ENCODE measurements at regions not wholly inside any gene's neighbourhood (a gene's known extent, or its start where the extent isn't known, plus 50 kb on each side); places are given as distances from the start of the nearest gene placed in this dataset.

DNA sequence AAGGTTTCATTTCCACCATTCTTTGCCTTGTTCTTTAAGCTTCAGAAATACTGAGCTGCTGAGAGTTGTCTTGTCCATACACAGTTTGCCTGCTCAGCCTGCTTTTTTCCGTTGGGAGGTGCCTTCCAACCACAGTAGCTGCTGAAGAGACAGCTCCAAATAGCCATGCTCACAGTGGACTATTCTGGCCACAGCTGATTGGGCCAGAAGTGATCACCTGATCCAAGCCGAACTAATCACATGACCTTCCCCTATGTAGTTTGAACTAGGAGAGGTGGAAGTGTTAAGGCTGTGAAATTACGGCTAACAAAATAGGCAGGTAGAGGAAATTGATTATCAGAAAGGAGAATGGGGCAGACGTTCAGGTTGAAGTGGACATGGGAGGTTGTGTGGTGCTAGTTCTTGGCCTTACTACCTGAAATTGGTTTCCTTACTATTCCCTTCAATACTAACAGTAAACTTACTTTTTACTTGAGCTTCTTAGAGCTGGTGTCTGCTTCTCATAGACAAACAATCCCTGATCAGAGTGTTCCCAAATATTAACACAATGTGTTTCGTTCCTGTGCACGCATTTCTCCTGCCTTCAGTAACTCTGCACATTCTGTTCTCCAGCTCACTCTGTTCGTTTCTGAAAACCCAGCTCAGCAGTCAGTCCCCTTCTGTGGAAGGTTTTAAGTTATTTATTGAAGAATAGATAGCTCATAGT is 136.1 kb downstream of the RWDD3 start:
- in situ Hi-C loops (cut with HindIII; ENCODE audit: low sequenced_read_pairs) = no loop called here

DNA sequence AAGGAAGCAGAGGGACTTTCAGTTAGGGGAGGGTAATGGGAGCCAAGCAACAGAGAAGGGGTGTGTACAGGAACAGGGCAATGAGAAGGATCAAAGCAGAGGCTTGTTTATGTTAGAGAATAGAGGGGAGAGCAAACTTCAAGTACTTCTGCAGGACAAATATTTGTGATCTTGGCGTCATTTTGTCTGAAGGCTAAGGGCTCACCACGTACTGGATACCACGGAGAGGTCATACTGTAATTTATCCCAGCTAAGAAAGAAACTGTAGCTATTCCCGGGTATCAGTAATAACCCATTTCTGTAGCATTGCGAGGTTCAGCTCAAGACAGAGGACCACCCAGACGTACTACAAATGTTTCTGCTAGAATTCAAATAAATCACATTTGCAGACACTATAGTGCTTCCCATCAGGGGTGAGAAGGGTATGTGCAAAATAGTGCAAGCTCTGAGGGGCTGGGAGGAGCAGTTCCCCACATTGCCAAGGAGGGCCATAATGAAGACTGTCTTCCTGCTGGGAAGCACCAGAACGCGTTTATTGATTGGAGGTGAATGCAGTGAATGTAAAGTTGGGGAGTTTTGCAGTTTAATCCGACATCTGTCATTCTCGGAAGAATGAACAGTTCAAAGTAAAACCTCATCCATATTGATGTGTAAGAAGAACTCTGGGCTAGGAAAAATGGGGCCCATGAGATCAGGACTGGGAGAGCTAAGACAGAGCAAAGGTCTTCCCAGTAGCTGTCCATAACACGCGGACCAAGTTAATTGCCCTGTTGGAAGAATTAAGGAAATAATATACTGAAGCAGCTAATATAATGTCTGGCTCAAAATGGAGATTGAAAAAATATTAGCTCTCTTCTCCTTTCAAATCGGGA is 136.9 kb downstream of the RWDD3 start:
- in situ Hi-C loops (cut with HindIII; ENCODE audit: low sequenced_read_pairs) = no loop called here

DNA sequence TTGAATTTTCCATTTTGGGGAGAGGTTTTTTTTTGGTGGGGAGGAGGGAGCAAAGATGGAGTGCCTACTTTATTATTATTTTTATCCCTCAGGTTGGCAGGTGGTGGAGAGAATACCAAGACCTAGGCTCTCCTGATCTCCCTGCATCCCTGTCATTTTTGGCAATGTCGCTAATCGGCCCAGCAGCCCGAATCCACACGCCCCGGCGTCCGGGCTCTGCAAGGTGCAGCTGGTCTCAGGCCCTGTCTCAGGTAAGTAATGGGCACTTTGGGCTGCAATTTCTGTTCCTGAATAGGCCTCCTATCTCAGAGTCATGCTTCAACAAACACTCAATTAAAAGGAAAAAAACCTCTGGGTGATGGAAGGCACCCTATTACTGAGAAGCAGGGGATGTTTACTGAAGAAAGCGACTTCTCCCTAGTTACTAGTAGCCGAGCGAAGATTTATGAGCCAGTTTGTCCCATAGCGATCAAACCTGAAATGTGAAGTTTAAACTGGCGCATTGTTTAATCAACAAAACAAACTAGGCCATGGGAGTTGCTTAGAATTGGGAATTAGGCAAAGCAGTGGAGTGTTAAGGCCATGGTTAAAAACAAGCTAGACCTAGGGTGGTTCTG is 137.8 kb downstream of the RWDD3 start:
- in situ Hi-C loops (cut with HindIII; ENCODE audit: low sequenced_read_pairs) = no loop called here

DNA sequence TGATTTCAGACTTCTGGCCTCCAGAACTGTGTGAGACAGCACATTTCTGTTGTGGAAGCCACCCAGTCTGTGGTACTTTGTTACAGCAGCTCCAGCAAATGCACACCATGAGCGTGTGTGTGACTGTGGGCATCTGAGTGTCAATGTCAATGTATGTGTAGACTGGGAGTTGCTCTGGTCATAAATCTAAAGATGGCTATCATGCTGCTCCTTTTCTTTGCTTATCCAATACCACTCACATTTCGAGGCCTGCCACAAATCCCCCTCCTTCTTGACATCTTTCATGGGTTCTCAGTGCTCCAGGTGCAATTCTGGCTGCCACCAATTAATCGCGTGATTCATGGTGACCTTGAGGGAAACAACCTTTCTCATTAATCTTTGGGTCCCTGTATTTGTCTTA is 141.2 kb downstream of the RWDD3 start:
- in situ Hi-C loops (cut with HindIII; ENCODE audit: low sequenced_read_pairs) = no loop called here

DNA sequence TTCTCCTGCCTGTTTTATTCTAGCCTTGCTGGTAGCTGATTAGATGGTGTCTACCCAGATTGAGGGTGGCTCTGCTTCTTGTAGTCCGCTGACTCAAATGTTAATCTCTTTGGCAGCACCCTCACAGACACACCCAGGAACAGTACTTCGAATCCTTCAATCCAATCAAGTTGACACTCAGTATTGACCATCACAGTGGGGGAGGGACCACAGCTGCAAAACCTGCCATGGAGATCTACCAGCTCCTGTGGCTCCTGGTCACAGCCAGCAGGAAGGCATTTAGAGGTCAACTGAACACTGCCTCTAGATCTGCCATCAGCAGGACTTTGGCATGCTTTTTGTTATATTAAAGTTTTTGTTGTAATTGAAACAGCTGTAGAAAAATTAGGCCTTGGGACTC is 146.9 kb downstream of the RWDD3 start:
- in situ Hi-C loops (cut with HindIII; ENCODE audit: low sequenced_read_pairs) = no loop called here

DNA sequence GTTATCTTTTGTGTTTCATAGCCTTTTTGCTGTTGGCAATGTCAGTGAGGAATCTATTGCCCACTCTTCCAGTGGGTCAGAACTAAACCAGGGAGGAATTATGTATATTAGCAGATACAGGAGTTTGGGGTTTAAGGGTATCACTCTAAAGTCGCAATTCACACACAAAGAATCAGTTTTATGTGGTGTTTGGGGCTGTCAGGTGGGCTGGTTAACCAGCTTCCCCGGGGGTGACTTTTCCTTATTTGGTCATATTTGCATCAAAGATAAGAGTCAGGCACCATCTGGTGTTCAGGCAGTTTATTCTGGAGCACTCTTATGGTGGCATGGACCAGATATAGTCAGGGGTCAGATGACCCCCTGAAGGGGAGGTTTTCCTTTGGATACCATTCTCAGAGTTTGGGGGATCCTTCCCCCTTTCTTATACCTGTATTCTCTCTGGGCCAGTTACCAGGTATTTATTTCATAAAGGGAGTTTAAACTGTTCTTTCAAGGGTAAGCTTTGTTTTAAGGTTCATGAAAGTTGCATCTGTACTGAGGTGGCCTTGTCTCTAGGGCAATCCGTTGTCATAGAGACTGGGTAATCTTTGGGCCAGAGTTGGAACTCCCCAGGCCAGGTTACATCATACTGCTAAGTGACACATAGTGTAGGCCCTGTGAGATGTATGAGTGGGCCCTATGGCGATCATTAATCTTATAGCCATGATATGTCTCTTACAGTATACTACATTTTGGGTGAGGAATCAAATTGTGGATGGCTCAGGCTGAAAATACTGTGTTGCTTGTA is 148.2 kb downstream of the RWDD3 start:
- in situ Hi-C loops (cut with HindIII; ENCODE audit: low sequenced_read_pairs) = no loop called here

DNA sequence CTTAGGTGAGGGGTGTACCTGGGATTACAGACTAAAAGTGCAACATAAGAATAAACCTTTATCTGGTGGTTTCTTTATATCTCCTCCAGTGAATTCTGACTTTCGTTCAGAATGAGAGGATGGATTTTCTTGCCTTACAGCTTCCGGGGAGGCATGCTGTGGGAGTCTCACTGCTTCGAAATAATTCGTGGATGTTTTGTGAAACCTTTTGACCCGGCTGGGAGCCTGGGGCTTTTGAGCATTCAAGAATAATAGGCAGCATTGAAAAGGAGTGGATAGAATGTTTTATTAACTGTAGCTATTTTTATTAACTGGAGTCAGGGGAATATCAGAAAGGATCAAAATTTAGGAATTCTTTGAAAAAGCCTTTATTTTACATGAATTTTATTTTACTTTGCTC is 149.1 kb downstream of the RWDD3 start:
- in situ Hi-C loops (cut with HindIII; ENCODE audit: low sequenced_read_pairs) = no loop called here

DNA sequence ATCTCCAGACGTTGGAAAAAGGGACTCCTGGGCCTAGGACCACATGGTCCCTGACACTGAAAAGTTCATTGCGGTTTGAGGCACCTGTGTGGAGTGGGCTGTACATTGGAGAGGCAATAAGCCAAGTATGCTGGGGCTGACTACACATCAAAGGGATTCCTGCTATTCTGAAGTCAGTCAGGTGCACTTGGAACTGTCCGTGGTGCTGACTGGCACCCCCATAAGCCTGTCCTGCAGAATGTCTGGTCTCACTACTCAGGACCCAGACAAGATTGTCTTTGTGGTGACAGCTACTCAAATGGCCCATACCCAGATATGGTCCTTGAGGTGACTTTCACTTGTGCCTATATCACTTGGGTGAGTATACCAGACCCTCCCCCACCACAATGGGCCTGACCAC is 150.6 kb downstream of the RWDD3 start:
- in situ Hi-C loops (cut with HindIII; ENCODE audit: low sequenced_read_pairs) = no loop called here

DNA sequence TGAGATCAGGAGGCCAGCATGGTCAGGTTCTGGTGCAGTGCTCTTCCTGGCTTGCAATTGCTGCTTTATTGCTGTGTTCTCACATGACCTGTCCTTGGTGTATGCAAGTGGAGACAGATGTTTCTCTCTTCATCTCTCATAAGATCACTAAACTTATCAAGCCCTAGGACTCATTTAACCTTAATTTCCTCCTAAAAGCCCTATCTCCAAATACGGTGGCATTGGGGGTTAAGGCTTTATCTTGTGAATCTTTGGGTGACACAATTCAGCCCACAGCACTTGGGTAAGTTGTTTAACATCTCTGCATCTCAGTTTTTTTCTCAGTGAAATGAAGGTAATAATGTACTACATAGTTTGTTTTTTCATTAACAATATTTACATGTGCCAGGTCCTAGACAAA is 152.4 kb downstream of the RWDD3 start:
- in situ Hi-C loops (cut with HindIII; ENCODE audit: low sequenced_read_pairs) = no loop called here

DNA sequence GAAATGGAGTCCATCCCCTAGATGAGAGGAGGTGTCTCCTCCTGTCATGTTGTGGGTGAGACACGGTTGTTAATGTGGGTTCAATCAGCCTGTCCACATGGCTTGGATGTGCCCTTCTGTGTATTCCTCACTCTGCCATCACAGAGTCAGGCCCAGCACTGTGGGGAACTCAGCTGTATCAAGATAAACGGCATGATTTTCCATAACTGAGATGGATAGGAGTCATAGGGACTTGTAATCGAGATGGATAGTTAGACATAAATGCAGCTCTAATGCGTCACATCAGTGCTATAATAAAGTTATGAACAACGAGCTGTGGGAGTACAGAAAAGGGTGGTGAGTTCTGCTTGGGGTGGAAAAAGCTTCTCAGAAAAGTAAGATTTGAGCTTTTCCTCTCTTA is 152.9 kb downstream of the RWDD3 start:
- in situ Hi-C loops (cut with HindIII; ENCODE audit: low sequenced_read_pairs) = no loop called here

DNA sequence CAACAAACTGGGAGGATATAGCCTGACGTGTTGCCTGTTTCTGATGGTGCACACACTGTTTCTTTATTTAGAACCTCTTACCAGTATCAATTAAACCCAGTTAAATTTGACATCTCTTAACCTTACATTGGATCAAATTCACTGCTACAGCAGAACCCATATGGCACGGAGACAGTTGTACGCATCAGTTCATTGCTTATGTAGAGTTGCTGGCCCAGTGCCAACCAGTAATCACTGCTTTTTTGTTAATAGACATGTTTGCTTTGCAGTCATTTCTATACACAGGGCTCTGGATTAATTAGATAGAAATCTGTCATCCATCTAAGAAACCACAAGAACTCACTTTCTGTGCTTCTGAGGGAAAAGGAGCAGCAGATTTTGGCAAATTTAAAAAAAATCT is 154.0 kb downstream of the RWDD3 start:
- in situ Hi-C loops (cut with HindIII; ENCODE audit: low sequenced_read_pairs) = no loop called here

DNA sequence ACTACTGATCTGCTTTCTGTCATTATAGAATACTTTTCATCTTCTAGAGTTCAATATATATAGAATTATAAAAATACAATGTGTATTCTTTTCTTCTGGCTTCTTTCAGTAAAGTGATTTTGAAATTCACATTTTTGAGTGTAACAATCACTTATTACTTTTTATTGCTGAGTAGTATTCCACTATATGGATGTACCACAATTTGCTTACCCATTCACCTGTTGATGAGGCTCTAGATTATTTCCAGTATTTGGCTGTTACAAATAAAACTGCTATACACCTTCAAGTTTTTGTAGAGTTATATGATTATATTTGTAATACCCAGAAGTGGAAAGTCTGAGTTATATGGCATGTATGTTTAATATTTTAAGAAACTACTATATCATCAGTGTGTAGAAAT is 159.4 kb downstream of the RWDD3 start:
- in situ Hi-C loops (cut with HindIII; ENCODE audit: low sequenced_read_pairs) = no loop called here

DNA sequence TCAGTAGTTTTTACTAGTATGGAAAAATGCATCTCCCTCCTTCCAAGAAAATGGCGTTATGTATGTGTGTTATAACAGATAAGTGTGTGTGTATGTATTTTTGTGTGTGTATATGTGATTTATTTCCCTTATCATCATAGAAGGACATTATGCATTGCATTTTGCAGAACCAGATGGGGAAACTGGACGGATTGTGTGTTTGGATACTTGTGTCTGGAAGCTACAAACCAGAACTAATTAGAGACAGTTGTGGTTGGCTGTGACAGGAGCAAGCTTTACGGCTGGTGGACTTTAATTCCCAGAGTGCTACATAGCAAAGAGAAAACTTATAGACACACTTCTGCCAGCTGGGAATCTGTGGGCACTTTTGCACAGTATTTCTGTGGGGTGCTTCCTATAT is 162.5 kb downstream of the RWDD3 start:
- in situ Hi-C loops (cut with HindIII; ENCODE audit: low sequenced_read_pairs) = no loop called here

DNA sequence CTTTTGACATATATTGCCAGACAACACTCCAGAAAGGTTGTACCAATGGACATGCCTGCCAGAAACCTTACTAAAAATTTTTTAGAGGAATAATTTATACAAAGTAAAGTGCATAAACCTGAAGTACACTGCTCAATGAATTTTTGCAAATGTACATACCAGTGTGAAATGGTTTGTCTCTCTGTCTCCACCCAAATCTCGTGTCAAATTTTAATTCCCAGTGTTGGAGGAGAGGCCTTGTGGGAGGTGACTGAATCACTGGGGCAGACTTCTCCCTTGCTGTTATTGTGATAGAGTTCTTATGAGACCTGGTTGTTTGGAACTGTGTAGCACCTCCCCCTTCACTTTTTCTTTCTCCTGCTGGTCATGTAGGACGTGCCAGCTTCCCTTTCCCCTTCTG is 168.8 kb downstream of the RWDD3 start:
- in situ Hi-C loops (cut with HindIII; ENCODE audit: low sequenced_read_pairs) = no loop called here

DNA sequence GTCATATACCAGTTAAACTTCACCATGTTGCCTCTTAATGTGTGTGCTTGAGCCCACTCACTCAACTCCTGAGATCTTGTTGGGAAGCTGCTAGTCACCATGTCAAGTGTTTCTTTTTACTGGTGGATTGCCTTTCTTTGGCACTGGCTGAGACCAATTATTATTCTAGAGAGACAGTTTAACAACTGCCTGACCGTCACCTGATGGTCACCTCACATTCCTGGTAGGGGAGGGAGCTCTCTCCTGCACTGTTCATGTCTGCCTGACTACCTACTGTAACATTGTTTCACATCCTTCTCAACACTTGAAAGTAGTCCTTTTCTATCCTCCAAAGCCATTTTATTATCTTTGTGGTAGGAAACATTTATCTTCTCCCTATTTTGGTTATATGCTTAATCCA is 172.3 kb downstream of the RWDD3 start:
- in situ Hi-C loops (cut with HindIII; ENCODE audit: low sequenced_read_pairs) = no loop called here

DNA sequence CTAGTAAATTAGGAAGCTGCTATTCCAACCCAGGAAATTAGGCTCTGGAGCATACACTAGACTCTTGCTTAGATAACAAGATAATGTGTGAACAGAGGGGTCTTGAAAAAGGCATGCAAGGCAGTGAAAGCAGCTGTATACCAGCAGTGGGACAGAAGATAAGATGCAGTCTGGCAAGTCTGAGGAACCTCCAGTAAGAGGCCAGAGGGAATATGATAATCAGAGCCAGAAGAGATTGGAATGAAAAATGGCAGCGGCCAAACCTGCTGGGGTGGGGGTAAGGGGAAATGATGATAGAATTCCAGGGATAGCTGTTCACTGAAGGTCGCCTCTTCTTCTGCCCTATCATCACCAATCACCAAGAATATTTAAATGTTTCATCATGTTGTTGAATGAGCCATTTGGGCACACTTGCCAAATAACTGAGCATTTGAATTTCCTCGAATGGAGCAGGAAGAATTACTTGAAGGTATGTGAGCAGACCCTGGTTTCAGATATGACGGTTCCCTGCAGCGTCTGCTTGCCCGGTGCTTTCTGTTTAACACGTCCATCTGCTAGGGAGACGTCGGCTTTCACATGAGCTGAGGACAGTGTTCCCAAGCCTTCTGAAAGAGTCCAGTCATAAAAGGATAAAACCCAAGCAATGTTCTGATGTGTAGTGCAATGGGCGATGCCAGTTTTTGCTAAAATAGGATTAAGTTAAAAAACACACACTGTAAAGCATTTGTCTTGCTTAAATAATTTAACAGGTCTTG is 173.3 kb downstream of the RWDD3 start:
- in situ Hi-C loops (cut with HindIII; ENCODE audit: low sequenced_read_pairs) = no loop called here

DNA sequence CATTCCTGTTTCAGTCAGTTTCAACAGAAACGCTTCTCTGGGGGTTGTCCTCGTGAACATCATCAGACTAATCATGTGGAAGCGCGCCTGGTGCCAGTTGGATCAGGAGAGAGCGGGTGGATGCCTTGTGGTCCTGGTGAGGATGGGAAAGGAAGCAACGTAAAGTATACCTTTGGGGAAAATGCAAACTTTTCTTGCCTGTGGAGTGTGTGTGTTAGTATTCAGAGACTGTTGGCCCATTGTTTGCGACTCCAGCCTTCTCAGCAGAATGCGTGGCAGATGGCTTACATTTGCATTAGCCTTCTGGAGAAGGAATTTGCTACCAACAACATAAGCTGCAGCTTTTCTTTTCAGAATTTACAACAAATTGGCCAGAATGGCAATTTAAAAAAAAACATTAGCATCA is 173.9 kb downstream of the RWDD3 start:
- in situ Hi-C loops (cut with HindIII; ENCODE audit: low sequenced_read_pairs) = no loop called here

DNA sequence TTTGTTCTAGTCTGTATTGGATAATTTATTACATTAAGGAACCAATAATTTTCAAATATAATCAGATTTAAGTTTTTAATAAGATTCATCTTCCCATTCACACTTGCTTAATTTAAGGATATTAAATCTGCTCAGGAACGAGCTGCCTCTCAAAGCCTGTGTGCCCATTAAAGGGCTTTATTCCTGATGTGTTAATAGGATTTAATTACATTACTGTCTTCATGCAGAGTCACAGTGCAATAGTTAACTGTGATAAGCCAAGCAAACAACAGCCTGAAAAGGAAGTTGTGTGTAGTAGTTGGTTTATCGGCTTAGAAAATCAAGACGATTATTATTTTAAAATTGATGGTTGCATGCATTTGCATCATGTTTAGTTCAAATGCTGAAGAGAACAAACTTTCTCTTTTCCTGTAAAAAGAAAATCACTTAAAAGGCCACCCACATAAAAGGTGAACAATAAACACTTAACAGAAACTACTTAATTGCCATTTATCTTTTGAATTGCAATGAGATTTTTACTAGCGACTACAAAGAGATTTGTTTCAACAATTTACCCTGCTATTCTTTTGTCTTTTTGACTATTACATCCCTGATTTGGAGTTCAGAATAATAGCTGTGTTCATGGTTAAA is 174.6 kb downstream of the RWDD3 start:
- in situ Hi-C loops (cut with HindIII; ENCODE audit: low sequenced_read_pairs) = no loop called here

DNA sequence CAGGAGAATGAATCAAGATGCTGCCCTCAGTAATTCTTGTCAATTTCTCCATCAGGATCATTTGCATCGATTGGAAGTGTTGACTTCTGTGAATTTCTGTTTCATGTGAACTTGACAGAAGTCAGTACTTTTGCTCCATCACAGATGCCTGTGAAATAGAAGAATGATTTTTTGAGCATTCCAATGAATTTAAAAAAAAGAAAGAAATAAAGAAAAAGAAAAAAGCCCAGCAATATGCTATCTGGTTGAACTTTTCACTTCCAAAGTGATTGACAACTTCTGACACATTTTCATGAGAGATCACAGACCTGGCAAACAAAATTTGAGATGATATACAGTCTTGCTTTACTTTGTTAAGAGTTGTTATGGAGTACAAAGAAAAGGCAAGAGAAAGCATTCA is 175.3 kb downstream of the RWDD3 start:
- in situ Hi-C loops (cut with HindIII; ENCODE audit: low sequenced_read_pairs) = no loop called here

DNA sequence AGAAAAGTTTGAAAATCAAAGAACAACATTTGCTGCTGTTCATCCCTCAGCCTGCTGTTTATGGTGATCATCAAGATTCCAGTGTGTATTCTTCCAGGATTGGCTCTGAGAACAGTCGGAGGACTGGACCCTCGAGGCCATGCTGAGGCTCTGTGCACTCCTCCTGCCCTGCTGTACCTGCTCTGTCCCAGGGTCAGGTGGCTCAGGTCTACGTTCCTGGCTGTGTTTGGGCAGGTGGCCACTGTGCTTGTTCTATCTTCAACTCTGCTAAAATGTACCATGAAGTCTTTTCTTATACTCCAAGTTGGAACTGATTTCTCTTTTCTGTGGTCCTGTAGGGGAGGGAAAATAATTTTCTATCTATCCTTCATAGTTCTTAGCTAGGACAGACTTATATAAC is 175.9 kb downstream of the RWDD3 start:
- in situ Hi-C loops (cut with HindIII; ENCODE audit: low sequenced_read_pairs) = no loop called here
